ENCODE measurements at regions not wholly inside any gene's neighbourhood (a gene's known extent, or its start where the extent isn't known, plus 50 kb on each side); places are given as distances from the start of the nearest gene placed in this dataset.

DNA sequence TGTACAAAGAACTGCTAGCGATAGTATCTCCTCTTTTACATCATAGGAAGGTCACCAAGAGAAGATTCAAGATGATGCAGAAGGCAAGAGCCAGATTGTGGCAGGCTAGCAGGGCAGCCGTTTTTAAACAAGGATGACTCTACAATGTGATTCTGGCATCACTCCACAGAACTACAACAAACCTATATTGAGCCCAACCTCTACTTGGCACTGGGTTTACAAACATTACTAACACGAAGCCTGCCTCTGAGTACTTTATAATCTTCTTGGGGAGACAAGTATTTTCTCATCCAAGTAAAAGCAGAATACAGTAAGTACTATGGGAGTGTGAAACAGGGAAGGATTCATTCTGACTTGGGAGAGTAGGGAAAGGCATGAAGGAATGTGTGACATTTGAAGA, 448.6 kb downstream of the ZNF608 start:
- H3K27me3 ChIP-seq, result no peaks in the 10 kb centered on the region
- no peak for TF ChIP-seq CTCF (IDR thresholded peaks at IDR 0.05)
- H3K9me3 ChIP-seq, result no peaks in the 10 kb centered on the region
- no peak overlapping the region for H3K4me3 ChIP-seq
- DNase-seq (ENCODE audit: low spot score), result no peak
- H3K27ac ChIP-seq, result no peak overlapping the region
- peaks cover 0 to 12% of the 10 kb centered on the region in 2 donors for H3K4me1 ChIP-seq
- H3K36me3 ChIP-seq, result no peaks in the 10 kb centered on the region

DNA sequence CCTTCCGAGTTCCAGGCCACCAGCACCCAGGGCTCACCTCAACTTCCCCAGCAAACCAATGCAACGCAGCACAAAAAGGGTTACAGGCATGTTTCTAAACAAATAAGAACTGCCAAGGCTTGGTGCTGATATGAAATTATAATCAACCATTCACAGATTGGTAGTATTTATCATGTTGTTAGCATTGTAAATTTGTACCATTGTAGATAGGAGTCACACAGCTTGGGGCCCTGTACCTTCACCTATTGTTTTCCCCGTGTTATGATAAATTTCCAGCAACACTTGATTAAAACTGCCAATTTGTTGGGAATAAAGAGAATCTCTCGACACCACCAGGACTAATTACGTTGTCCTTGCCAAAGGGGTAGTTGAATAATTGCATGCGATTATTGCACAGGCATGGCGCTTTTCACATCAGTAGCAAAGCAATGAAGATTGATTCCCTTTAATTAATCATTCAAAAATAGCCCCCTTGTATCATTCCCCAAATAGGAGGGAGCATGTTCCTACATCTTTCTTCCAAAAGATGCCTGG, 454.1 kb downstream of the ZNF608 start:
- no peak for TF ChIP-seq CTCF (IDR thresholded peaks at IDR 0.05)
- no peak overlapping the region for H3K27ac ChIP-seq
- peaks cover 0 to 20% of the 10 kb centered on the region in 2 donors for H3K4me1 ChIP-seq
- H3K9me3 ChIP-seq, result no peaks in the 10 kb centered on the region
- no peaks in the 10 kb centered on the region for H3K36me3 ChIP-seq
- no peak overlapping the region for H3K4me3 ChIP-seq
- no peak for DNase-seq (ENCODE audit: low spot score)
- H3K27me3 ChIP-seq, result no peaks in the 10 kb centered on the region

GRCh38 chr5:124289641-124290311, 456.7 kb downstream of the ZNF608 start:
- peak overlapping the region in 1 of 2 donors; percentile 72 for H3K27ac ChIP-seq
- no peak for DNase-seq (ENCODE audit: low spot score)

GRCh38 chr5:124289130-124289529, 457.3 kb downstream of the ZNF608 start:
- H3K4me3 ChIP-seq, result no peak overlapping the region
- H3K36me3 ChIP-seq, result no peaks in the 10 kb centered on the region
- DNase-seq (ENCODE audit: low spot score), result no peak
- no peak for TF ChIP-seq CTCF (IDR thresholded peaks at IDR 0.05)
- peak overlapping the region in 1 of 2 donors; percentile 72 for H3K27ac ChIP-seq
- H3K27me3 ChIP-seq, result no peaks in the 10 kb centered on the region
- peaks cover 0 to 20% of the 10 kb centered on the region in 2 donors for H3K4me1 ChIP-seq
- H3K9me3 ChIP-seq, result no peaks in the 10 kb centered on the region

More at GRCh38 chr5:124289641-124290311, 456.7 kb downstream of the ZNF608 start:
- no peaks in the 10 kb centered on the region for H3K36me3 ChIP-seq
- H3K27me3 ChIP-seq, result no peaks in the 10 kb centered on the region
- peaks cover 0 to 20% of the 10 kb centered on the region in 2 donors for H3K4me1 ChIP-seq
- TF ChIP-seq CTCF (IDR thresholded peaks at IDR 0.05), result no peak
- H3K9me3 ChIP-seq, result no peaks in the 10 kb centered on the region
- no peak overlapping the region for H3K4me3 ChIP-seq

GRCh38 chr5:124287813-124288212, 458.6 kb downstream of the ZNF608 start:
- no peaks in the 10 kb centered on the region for H3K27me3 ChIP-seq
- TF ChIP-seq CTCF (IDR thresholded peaks at IDR 0.05), result no peak
- no peaks in the 10 kb centered on the region for H3K9me3 ChIP-seq
- no peak overlapping the region for H3K4me3 ChIP-seq
- no peak for DNase-seq (ENCODE audit: low spot score)
- peaks cover 0 to 20% of the 10 kb centered on the region in 2 donors for H3K4me1 ChIP-seq
- H3K36me3 ChIP-seq, result no peaks in the 10 kb centered on the region
- no peak overlapping the region for H3K27ac ChIP-seq
